SHP77 (cell line): ENCODE measurements at regions not wholly inside any gene's neighbourhood (a gene's known extent, or its start where the extent isn't known, plus 50 kb on each side); places are given as distances from the start of the nearest gene placed in this dataset.

ENCODE experiments used
- DNase-seq, 2 experiments: peaks; one replicate each; lab custom pipeline; 2025; lab: John Stamatoyannopoulos, UW

DNA sequence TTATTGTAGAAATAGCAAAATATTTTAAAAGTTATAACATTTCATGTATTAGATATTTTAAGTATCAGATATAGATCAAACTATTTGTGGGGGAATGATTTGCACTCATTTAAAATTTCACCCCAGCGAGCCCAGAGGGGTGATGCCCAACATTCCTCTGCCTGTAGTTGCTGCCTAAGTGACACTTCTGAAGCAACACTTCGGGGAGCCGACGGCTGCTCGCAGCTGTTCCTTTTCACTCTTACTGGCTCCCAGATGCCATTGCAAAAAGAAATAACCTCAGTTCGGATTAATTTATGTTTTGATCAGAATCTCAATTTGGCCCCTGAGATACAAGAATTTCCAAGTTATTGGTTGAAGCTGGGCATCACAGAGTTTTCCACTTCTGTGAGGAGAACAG, 603.8 kb downstream of the PLCL1 start:
- DNase-seq = no peak

DNA sequence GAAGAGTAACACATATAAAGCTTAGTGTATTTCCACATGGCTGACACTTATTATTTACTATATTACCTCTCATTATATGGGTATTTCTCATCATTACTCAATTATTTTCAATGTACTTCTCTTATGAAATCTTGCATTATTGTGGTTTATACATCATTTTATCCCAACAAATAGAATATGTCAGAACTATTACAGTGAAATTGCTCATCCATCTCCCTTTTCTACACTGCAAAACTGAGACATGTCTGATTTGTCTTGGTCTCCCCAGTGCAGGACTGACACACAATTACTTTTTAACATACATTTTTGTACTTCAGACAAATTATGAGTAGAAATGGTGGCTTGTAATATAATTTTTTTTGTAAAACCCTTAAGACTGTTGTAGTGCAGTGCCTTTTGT, 600.9 kb downstream of the PLCL1 start:
- no peak for DNase-seq

DNA sequence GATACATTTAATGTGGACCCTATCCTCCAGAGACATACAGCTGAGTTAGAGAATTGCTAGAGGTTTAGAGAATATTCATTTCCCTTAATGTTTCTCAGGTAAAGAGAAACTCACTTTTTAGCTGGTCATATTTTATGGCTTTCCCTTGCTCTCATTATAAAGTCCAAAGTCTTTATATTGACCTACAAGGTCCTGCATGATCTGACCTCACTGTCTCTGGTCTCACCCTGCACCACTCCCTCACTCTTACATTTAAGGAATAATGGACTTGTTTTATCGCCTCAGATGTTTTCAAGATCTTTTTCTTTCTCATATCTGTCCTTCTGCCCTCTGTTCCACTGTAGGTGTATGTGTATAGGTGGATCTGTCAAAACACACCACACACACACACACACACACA, 597.3 kb downstream of the PLCL1 start:
- DNase-seq = no peak

DNA sequence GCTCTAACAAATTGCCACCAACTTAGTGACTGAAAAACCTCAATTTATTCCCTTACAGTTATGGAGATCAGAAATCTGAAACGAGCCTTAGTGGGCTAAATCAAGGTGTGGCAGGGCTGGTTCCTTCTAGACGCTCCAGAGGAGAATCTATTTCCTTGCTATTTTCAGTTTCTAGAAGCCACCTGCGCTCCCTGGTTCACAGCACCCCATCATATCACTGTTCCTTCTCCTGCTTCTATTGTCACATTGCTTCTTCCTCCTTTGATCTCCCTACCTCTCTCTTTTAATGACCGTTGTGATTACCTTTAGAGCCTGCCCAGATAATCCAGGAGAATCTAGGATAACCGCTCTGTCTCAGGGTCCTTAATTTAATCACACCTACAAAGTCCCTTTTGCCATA, 596.6 kb downstream of the PLCL1 start:
- no peak for DNase-seq

DNA sequence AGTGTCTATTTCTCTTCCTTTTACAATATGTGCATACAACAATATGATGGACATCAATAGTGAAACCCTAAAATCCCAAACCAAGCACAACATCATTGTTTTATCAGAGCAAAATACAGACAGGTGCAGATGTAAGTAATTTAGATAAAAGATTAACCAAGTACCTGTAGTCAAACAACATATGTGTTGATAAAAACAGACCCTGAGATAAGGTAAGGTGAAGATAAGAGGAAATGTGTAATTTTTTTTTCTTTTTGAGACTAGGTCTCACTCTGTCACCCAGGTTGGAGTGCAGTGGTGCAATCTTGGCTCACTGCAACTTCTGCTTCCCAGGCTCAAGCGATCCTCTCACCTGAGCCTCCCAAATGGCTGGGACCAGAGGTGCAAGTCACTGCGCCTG, 589.8 kb downstream of the PLCL1 start:
- no peak for DNase-seq

DNA sequence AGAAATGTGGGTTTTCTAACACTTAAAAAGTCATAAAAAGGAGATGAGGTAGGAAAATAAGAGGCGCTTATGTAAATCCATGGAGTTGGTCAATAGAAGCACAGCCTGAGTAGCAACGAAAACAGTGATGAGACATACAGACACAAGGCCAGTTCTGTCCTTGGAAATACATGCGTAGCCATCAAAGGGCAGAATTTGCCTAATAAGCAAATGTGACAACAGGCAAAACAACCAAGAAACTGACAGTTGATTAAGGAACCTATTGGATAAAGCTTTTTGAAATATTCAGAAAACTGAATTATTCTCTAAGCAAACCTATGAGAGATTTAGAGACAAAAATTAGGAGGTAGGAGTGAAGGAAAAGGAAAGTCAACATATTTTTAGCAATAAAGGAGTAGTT, 586.3 kb downstream of the PLCL1 start:
- no peak for DNase-seq

DNA sequence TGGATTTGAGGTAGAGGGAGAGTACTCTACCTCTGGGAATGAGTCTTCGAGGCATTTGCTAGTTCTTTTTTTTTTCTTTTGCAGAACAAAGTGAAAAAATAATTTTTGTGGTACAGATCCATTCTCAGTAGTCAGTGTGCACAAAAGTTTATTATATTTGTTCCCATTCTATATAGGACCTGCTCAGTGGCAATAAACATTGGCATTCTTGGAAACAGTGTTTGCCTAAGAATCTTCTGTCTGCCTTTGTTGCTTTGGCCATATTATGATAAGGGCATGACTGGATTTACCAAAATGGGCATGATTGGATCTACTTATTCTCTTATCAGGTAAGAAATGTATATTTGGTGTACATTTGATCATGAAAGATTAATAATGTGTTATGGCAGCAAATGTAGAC, 583.3 kb downstream of the PLCL1 start:
- DNase-seq = no peak

DNA sequence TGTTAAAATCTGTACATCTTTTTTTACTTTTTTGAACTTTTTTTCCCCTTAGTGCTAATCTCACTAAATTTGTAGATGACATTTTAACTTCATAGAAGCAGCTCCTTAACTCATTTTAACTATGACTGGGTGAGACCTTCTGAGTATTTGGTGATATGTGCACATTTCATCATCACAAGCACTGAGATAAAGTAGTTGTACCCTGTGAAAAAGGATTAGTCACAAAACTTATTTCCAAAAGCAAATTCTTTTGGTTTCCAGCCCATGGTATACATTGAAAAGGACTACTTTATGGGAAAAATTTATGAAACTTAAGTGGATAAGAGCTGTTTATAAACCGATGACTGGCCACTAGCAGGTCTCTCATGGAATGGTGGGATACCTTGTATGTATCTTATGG, 581.5 kb downstream of the PLCL1 start:
- DNase-seq = no peak

DNA sequence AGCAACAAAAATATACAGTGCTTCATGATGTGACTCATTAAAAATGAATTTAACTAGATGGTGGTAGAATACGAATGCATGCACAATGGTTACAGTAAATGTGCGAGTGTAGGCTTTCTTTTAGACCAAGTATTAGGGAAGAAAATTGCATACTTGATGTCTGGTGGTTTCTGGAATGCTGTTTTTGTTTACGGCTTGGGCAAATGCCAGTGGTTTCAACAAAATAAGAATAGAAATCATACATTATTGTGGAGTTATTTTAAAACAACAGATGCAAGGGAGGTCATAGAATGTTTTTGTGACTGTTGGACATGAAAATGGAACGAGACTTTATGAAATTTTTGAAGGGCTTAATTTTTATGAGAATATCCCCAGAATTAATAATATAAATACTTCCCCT, 580.9 kb downstream of the PLCL1 start:
- DNase-seq = no peak

DNA sequence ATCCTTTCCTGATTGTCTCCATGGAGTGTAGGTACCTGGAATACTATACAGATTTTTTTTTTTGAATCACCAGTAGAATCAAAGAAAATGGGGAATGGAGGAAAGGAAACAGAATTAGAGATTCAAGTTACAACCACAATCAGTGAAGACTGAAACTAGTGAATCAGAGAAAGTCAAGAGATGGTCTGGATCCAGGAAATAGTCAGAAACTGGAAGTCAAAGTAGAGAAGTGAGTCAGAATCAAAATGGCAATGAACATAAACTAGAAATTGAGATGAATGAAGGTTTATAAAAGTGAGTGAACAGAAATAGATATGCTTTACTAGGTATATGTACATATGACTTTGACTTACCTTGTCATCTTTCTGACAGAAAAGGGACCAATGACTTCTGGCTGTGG, 579.0 kb downstream of the PLCL1 start:
- DNase-seq = no peak

DNA sequence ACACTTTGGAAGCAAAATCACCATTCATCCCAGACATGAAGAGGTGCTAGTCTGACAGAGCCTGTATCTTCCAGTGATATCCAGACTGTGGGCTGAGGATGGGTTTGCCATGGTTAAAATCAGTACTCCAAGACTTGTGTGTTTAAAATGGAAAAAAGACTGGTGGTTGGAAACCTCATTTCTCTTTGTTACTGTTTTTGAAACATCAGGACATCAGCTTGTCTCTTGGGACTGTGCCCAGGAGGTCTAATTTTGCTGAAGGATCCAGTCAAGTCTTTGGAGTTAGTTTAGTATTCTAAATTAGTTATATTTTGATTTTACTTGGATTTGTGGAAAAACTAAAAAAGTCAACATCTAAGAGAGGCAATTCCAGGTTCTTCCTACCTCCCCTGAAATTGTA, 578.4 kb downstream of the PLCL1 start:
- no peak for DNase-seq

DNA sequence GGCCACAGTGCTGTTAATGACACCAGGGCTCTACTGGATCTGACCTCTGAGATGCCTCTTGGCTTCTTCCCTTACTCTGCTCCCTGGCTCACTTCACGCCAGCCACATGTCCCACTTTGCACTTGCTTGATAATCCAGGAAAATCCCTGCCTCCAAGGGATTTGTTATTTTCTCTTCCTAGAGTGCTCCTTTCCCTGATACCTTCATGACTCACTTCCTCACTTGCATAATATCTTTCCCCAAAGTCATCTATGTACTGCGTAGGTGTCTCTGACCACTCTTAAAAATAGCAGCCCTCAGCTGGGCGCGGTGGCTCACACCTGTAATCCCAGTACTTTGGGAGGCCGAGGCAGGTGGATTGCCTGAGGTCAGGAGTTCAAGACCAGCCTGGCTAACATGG, 572.3 kb downstream of the PLCL1 start:
- DNase-seq = no peak

DNA sequence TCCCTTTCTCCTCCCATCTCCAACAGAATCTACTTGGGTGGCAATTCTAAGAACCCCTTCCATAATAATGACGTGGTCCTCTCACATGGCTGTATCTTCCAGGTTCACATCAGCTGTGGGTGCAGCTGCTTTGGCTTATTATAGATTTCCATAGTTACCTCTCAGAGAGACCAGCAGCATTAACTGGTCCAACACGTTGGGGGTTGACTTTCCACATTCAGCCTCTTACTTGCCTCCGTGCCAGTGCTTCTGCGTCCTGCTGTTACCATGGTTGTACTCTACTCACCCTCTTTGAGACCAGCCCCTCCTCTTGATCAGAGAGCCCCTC, 570.7 kb downstream of the PLCL1 start:
- DNase-seq = peak; percentile 33 to 43

DNA sequence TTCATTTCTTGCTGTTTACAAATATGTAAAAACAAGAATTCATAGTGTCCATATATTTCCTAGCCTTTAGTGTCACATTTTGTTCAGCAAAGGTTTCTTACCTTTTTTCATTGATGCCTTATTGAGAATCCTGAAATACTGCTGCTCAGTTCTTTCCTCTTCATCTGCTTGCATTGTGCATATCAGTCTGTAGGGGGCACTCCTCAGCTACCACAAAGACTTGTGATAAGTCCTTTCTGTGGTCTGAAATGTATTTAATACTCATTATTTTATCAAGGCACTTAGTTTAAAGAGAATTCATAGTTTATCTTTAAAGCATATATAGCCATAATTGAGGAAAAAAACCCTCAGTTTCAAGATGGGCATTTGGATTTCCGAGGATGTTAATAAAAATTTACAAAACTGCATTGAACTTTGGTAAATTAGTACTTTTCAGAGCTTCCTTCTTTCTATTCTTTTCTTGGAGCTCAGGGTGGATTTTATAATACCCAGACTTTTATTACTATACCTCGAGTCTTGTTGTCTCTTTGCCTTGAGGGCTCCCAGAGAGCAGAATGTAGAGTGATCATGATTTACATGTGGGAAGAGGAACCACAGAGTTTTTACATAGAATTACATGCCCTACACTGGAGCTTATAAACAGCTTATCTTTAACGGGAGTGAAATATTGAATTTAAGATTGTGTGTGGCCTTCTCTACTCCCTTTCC, 570.1 kb downstream of the PLCL1 start:
- DNase-seq = peak; percentile 66 to 74

DNA sequence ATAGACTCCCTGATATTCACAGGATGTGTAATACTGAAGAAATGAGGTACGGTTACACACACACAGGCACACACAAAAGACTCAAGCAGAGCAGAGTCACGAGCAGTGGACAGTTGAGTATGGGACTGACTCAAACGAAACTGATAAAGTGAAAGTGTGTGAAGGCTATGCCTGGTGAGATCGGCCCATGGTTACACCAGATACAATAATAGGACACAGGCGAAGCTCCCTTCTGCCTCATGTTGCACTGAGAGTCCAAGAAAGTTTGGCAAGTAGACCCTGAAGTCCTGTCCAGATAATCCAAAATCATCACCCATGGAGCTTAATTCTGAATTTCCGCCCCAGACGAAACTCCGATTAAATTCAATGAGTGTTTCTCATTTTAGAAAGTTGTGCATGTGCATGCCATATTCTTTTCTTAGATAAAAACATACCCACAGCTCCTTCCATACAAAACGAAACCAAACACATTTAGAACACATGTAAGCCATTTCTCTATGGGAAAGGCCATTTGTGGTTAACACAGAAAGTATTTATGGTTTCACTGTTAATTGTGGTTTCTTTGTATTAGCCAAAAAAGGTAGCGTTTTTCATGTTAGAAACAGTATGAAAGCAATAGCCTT, 567.6 kb downstream of the PLCL1 start:
- DNase-seq = no peak

DNA sequence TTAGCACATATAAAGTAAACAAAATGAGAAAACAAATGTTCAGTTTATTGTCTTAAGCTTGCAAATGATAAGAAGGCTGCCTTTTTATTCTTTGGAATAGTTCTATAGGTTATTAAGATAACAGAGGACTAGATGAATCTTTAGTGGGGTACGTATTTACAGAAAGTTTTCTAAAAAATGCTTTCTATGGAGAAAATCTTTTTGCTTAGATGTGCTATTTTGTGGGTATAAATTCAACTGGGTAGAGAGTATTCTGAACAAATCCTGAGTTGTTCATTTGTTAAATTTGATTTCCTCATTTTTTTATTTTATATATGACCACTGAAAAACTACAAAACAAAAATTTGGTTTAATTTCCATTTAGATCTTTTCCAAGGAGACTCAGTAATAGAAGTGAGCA, 566.9 kb downstream of the PLCL1 start:
- no peak for DNase-seq

DNA sequence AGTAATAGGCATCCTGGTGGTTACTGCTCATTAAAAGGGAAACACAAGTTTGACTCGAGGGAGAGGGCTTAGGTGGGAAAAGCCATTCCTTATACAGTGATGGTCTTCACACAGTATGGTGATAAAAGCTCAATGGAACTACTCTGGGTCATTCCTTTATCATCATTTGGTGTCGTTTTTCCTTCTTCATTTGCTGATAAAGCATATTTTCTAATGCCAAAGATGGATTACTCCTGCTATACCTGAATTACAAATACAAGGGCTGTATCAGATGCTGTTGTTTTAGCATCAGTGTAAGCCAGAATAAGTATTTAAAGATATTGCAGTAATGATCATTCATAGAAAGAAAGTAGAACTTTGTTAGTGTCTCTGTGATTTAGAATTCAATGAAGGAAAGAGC, 563.7 kb downstream of the PLCL1 start:
- no peak for DNase-seq

DNA sequence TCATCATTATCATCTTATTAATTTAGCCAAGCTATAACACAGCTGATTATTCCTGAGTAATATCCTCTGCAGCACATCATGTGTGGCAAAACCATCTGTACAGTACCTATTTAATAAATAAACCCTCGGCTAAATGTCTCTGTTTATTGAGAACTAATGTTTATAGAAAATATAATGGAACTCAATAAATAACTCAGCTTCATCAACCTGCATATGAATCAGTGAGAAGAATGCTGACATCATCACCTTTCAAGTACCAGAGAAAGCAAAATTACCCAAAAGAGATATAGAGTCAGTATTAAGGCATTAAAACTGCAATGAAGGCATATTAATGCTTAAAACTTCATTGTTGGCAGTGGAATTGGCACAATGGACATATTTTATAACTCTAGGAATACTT, 558.3 kb downstream of the PLCL1 start:
- DNase-seq = no peak

DNA sequence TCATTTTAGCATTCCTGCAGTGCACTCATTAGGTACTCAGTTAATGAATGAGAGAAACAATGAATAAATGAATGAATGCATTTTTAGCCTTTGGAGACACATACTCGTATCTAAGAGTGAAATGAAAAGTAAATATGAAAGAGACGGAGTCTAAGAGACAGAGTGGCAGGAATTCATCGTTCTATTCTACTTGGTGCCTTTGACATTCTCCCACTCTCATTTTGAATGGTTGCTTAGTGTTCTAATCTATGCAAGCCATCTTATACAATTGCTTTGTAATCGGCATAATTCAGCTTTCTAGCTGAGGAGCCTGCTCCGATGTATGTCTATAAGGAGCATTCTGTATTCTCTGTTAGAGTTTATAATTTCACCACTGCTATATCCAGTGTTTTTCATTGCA, 554.9 kb downstream of the PLCL1 start:
- DNase-seq = no peak

DNA sequence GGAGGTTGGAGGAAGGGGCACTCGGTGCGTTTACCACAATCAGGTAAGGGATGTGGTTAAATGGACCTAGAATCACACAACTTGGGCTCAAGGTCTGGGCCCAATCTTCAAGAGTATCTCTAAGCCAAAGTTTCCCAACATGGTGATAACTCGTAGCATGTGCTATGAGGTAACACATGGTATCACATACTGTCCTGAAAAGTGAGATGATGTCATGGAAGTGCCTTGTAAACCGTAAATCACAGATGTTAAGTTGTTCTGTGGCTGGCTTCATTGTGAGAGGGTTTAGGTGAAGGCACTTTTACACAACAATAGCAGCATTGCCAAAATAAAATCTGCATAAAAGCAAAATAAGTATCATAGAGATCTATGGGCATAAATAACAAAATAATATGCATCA, 551.8 kb downstream of the PLCL1 start:
- DNase-seq = no peak

DNA sequence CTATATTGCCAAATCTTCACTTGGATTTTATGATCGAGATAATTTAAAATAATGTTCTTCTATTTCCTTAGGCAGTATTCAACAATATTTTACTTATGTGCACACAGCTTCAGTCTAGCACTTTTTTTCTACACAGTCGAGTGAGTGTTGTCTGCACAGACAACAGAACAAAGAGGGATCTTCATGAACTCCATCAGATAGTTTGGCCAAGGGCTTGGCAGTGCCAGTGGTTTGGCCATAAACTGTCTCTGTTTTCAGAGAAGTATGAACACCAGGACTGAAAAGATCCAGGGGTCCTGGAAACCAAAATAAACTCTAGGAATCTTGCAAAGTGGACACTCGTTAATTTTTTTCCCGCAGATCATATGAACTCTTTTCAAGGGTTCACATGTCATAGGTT, 547.3 kb downstream of the PLCL1 start:
- DNase-seq = no peak

DNA sequence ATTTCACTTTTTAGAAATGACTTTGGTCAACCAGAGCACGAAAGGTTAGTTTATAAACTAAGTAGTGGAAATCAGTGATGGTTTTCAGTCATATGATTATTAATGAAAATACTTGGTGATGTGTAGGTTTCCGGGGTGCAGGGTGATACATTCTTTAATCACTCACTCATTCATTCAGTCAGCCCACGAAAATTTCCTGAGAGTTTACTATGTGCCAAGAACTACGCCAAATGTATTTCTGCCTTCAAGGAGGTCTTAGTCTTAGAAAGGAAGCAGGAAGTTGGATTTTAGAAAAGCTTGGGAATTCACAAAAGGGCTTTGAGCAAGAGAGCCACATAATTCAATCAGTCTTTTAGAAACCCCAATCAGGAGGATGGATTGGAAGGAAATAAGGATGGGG, 543.6 kb downstream of the PLCL1 start:
- no peak for DNase-seq

DNA sequence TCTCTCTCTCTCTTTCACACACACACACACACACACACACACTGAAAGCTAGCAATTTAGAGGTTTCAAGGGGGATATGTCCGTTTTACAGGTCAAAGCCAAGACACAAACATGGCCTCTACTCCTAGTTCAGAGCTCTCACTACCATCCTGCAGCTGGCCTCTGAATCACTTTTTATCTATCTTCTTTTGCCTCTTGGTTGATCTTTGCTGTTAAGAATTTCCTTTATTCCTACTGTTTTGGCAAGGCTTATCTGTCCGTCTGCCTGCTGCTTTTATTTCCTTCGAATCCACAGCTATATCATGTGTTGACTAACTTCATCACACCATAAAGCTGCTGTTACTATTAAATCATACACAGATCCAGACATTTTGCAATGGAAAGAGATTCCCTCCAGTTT, 543.0 kb downstream of the PLCL1 start:
- no peak for DNase-seq

DNA sequence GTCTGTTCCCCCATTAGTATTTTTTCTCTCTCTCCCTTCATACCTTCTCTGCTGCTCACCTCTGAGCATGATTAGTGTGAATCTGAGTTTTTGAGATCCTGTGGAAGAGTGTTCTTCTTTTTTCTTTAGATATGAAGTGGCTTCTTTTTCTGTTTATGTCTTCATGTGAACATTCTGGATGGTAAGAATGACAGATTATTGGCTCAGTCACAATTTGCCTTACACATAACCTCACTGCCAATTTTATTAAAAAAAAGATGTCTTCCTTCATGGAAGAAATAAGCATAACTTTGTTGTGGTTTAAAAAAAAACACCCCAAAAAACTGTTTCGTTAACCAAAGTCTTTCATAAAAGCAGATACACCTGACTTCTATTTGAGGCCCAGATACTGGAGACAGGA, 539.1 kb downstream of the PLCL1 start:
- no peak for DNase-seq
